Stimulated activated CD8-positive, alpha-beta memory T cell treated with anti-CD3 and anti-CD28 coated beads, Interleukin-4, amount 100 ng/mL, for 48 hours (primary cell): ENCODE measurements at regions not wholly inside any gene's neighbourhood (a gene's known extent, or its start where the extent isn't known, plus 50 kb on each side); places are given as distances from the start of the nearest gene placed in this dataset.
"Not testable (repeated sequence)": the region's sequence is repeated elsewhere in the genome, so short reads cannot be mapped to it uniquely, and the experiment has no call there.

Source experiments
- DNase-seq: peaks from one replicate; pipeline ENCODE4 v3.0.0-alpha.2; 2020

- no peak for DNase-seq
Measured at GRCh38 chr3:197366301-197367044, 68.1 kb upstream of the DLG1 start.

DNA sequence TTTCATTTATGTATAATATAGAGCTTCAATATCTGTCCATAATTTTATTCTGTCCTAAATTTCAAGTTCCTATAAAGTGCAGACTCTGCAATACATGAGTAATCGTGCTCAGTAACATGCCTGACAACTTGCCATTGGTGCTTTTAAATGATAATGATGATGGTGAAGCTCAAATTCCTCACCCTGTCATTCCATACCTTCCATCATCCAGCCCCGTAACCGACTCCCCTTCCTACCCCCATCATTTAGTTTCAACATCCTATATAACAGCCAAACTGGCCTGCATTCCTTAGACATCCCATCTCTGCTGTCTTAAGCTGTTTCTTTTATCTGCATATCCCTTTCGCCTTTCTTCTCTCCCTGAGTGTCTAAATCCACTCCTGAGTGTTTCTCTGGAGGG, 67.2 kb upstream of the DLG1 start:
- DNase-seq: no peak

GRCh38 chr3:197364410-197365071, 66.1 kb upstream of the DLG1 start:
- DNase-seq: no peak

DNA sequence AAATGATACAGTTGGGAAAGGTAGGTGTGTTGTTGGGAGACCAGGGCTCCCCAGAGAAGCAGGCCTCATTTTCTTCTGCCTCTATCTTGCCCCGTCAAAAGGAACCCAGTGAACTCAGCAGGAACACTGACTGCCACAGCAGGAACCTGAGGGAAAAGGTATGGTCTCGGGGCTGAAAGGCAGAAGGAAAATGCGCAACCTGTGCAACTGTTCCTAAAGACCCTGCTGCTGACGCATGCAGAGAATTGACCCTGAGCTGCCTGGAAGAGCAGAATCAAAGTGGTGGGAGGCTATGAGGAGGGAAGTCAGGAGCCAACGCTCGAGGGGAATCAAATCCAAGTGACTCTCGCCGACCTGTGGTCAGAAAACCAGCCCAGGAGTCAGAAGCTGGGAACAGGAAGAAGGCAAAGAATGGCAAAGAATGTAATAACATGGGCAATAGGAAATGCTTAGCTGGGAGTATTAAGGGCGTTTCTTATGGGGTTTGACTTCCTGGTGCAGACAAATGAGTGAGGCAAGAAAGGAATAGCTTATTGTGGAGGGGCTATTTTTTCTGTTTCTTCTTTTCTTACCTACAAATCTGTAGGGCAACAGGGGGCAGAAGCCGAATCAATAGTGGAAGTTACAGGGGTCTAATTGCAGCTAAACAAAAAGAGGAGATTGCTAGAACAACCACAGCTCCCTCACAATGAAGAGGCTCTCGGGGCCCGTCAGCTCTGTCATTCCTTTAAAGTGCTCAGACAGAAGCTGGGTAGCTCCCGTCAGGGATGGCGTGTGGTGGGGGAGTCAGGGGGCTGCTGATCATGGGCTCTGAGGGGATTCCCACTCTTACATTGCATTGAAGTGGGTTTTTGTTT, 65.4 kb upstream of the DLG1 start:
- DNase-seq: no peak

GRCh38 chr3:197362081-197362480, 63.7 kb upstream of the DLG1 start:
- DNase-seq: no peak

DNA sequence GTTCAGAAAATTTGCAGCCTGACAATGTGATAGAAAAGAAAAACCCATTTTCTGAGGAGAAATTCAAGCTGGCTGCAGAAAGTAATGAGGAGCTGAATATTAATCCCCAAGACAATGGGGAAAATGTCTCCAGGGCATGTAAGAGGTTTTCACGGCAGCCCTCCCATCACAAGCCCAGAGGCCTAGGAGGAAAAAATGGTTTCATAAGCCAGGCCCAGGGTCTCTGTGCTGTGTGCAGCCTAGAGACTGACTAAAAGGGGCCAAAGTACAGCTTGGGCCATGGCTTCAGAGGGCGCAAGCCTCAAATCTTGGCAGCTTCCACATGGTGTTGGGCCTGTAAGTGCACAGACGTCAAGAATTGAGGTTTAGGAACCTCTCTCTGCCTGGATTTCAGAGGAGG, 61.7 kb upstream of the DLG1 start:
- DNase-seq: not testable (repeated sequence)

DNA sequence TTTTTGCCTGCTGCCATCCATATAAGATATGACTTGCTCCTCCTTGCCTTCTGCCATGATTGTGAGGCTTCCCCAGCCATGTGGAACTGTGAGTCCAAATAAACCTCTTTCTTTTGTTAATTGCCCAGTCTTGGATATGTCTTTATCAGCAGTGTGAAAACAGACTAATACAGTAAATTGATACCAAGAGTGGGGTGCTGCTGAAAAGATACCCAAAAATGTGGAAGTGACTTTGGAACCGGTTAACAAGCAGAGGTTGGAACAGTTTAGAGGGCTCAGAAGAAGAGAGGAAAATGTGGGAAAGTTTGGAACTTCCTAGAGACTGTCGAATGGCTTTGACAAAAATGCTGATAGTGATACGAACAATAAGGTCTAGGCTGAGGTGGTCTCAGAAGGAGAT, 61.1 kb upstream of the DLG1 start:
- not testable (repeated sequence) for DNase-seq

DNA sequence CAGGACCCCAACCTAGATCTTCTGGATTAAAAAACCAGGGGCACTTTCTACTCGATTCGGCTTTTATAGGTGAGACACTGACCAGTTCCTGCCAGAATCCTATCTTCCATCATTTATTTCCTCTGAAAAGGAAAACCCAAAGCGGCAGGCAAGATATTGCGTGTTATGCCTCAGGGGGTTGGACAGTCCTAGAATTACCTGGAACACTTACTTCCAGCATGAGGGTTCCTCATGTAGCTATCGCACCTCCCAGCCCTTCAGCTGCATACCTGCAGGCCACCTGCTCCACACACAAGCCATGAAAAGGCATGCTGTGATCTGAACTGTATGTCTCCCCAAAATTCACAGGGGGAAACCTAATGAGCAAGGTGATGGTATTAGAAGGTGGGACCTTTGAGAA, 58.3 kb upstream of the DLG1 start:
- DNase-seq: no peak

DNA sequence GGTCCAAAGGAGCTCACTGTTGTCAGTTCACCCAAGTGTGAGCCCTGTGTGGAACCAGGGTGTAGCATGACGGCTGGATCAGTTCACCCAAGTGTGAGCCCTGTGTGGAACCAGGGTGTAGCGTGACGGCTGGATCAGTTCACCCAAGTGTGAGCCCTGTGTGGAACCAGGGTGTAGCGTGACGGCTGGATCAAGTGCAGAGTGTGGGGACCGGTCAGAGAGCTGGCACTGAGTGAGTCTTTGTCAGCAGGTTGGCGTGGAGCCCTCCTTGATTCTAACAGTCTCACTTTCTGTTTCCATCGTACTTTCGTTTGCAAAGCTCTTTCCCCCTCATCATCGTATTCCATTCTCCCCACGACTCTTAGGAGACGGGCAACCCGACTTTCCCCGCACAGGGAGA, 57.9 kb upstream of the DLG1 start:
- no peak for DNase-seq

GRCh38 chr3:197355713-197356112, 57.3 kb upstream of the DLG1 start:
- DNase-seq: no peak

DNA sequence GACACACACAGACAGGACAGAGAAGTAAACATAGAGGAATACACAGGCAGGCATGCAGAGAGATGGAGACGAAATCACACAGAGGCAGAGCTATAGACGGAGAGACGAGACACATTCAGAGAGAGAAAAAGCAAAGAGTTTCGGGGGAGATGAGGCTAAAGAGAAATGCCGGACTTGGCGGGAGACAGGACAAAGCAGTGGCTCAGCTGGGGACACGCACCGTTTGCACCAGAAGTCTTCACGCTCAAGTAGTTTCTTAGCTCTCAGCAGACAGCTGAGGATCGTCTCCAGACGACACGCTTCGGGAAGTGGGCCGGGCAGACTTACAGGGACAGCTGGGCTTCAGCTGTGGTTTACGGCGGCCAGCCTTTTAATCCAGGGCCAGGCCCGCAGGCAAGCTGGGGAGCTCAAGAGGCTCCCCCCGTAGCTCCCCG, 56.2 kb upstream of the DLG1 start:
- DNase-seq: no peak

GRCh38 chr3:197353867-197354567, 55.6 kb upstream of the DLG1 start:
- no peak for DNase-seq

GRCh38 chr3:197353001-197353866, 54.8 kb upstream of the DLG1 start:
- DNase-seq: no peak

DNA sequence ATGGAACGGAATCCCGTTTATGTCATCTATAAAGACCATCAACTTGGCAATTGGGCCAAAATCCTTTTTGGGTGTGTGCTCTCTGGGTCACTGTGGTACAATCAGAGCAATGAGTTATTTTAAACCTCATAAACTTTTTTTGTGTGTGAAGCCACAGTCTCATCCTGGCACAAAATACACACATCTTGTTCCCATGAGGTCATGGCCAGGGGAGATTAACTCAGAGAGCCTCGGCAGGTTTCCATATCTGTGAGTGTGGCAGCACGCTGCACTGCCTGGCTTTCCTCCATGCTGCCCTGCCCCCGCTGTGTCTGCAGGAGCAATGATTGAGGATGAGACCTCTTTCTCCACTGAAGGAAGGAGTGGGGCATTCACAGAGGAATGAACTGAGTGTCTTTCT, 54.0 kb upstream of the DLG1 start:
- no peak for DNase-seq

DNA sequence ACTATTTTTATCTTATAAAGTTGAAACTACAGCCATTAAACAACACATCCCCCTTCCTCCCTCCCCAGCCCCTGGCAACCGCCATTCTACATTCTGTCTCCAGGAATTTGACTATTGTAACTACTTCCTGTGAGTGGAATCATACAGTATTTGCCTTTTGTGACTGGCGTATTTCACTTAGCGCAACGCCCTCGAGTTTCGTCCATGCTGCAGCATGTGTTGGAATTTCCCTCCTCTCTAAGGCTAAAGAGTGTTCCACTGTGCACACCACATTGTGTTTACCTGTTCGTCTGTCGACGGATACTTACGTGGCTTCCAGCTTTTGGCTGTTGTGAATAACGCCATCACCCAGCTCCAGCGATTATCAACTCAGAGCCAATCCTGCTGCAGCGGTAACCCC, 52.0 kb upstream of the DLG1 start:
- no peak for DNase-seq

- DNase-seq: no peak
Measured at GRCh38 chr3:197349368-197349767, 51.0 kb upstream of the DLG1 start.
